Stimulated activated CD8-positive, alpha-beta memory T cell treated with anti-CD3 and anti-CD28 coated beads, Interleukin-15, amount 100 ng/mL, for 48 hours (primary cell): ENCODE measurements at regions not wholly inside any gene's neighbourhood (a gene's known extent, or its start where the extent isn't known, plus 50 kb on each side); places are given as distances from the start of the nearest gene placed in this dataset.

Source experiments
- DNase-seq, 2 donors: peaks; one replicate each; pipeline ENCODE4 v3.0.0-alpha.2; 2020; ENCODE audit warnings: low read depth in 2 of 2

GRCh38 chr5:89275066-89275855 is 392.3 kb upstream of the MEF2C start:
- no peak for DNase-seq

GRCh38 chr5:89273289-89273688 is 390.3 kb upstream of the MEF2C start:
- no peak for DNase-seq

GRCh38 chr5:89270901-89271300 is 387.9 kb upstream of the MEF2C start:
- no peak for DNase-seq

GRCh38 chr5:89269721-89270120 is 386.7 kb upstream of the MEF2C start:
- no peak for DNase-seq

- DNase-seq: no peak
Measured at GRCh38 chr5:89268460-89268859, 385.5 kb upstream of the MEF2C start.

- no peak for DNase-seq
Measured at GRCh38 chr5:89267788-89268187, 384.8 kb upstream of the MEF2C start.

- DNase-seq: no peak
Measured at GRCh38 chr5:89265511-89266179, 382.7 kb upstream of the MEF2C start.

GRCh38 chr5:89263846-89264245 is 380.9 kb upstream of the MEF2C start:
- no peak for DNase-seq

GRCh38 chr5:89262030-89262429 is 379.0 kb upstream of the MEF2C start:
- DNase-seq: no peak

- no peak for DNase-seq
Measured at GRCh38 chr5:89260254-89260653, 377.3 kb upstream of the MEF2C start.

- DNase-seq: no peak
Measured at GRCh38 chr5:89255845-89256463, 373.0 kb upstream of the MEF2C start.

GRCh38 chr5:89253666-89254352 is 370.8 kb upstream of the MEF2C start:
- DNase-seq: no peak

GRCh38 chr5:89246864-89247263 is 363.9 kb upstream of the MEF2C start:
- DNase-seq: no peak

GRCh38 chr5:89246252-89246651 is 363.3 kb upstream of the MEF2C start:
- DNase-seq: no peak

- DNase-seq: no peak
Measured at GRCh38 chr5:89243611-89244010, 360.6 kb upstream of the MEF2C start.

- DNase-seq: no peak
Measured at GRCh38 chr5:89241186-89241585, 358.2 kb upstream of the MEF2C start.

GRCh38 chr5:89236900-89237299 is 353.9 kb upstream of the MEF2C start:
- DNase-seq: no peak

- DNase-seq: no peak
Measured at GRCh38 chr5:89233462-89233861, 350.5 kb upstream of the MEF2C start.

- no peak for DNase-seq
Measured at GRCh38 chr5:89232139-89232603, 349.2 kb upstream of the MEF2C start.

- no peak for DNase-seq
Measured at GRCh38 chr5:89230178-89230577, 347.2 kb upstream of the MEF2C start.

- no peak for DNase-seq
Measured at GRCh38 chr5:89229331-89230070, 346.5 kb upstream of the MEF2C start.

- DNase-seq: no peak
Measured at GRCh38 chr5:89228355-89228754, 345.4 kb upstream of the MEF2C start.
